HK-2 (cell line): ENCODE measurements at regions not wholly inside any gene's neighbourhood (a gene's known extent, or its start where the extent isn't known, plus 50 kb on each side); places are given as distances from the start of the nearest gene placed in this dataset.

ENCODE experiments used
- DNase-seq: peaks from one replicate; pipeline ENCODE4 v3.0.0-alpha.2; 2018; ENCODE audit not compliant: unreplicated experiment

DNA sequence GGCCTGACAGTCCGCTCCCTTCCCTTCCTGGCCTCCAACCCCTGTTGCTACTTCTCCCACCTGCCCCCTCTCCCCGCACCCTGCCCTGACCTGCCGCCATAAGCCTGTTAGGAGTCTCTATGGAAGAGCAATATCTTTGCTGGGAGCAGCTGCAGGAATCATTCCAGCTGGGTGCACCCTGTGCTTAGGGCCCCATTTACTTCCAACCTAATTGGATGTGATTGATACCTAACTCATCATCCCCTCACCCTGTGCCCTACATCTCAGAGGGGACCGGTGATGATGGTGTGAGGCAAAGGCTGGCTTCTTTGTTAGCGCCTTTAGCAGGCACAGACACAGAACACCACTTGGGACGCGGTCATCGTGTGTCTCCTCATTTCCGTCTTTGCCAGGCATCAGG, 80.0 kb upstream of the FAM180A start:
- DNase-seq: no peak

DNA sequence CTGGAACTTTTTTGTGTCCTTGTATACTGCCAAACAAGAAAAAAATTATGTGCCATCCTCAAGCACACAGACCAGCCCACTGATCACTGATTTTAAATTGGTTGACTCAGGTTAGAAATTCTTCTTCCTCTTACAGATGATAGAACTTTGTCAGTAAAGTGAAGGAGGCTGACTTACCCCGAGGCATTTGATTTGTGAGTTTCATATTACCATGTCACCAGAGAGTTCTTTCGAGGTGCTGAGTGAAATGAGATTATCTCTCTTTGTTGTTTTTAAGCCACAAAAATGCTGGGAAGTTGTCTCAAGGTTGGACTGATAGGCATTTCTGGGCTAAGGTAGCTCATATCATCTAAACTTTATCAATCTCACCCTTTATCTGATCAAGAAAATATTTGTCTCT, 78.8 kb upstream of the FAM180A start:
- DNase-seq: no peak

DNA sequence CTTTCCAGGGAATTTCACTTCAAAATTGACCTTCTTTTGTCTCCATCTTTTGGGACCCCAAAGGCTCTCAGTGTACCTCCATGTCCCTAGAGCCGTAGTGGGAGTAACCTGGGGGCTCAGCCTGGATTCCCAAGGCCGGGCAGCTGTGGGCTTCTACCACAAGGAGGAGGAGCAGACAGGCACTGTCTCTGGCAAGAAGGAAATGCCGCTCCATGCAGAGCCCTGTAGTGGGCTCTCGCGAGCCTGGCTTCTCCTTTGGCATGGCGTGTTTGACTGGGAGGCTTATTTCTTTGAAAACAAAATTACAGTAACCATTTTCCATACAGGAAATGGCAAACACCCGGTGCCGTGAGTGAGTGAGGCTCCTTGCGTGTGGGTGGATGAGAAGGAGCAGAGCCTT, 76.8 kb upstream of the FAM180A start:
- no peak for DNase-seq

DNA sequence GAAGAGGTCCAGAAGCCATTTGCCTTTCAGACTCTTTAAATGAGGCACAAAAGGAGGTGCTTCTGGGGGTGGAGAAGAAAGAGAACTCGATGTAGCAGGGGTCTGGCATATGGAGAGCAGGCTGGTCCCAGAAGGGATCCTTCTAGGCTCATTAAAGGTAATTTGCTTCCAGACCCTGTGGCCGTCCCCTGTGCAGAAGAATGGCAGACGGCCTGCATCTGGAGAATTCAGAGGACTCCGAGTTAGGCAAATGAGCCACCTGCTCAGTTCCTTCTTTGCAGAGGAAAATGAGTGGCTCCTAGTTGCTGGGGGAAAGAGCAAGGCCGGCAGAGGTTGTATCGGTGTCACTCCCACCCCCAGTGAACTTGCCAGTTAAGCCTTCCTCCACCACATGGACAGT, 73.8 kb upstream of the FAM180A start:
- no peak for DNase-seq

DNA sequence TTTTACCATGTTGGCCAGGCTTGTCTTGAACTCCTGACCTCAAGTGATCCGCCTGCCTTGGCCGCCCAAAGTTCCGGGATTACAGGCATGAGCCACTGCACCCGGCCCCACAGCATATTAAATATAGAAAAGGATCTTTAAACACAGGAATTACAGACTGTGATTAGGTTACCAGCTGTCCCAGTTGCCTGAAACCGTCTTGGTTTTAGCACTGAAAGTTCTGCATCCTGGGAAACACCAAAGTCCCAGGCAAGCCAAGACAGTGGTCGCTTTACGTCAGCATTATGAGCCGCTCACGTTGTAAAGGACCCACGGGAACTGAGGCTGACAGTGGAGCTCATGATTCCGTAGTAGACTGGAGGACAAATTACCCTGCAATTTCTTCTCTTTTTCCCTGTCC, 69.0 kb upstream of the FAM180A start:
- DNase-seq: no peak

DNA sequence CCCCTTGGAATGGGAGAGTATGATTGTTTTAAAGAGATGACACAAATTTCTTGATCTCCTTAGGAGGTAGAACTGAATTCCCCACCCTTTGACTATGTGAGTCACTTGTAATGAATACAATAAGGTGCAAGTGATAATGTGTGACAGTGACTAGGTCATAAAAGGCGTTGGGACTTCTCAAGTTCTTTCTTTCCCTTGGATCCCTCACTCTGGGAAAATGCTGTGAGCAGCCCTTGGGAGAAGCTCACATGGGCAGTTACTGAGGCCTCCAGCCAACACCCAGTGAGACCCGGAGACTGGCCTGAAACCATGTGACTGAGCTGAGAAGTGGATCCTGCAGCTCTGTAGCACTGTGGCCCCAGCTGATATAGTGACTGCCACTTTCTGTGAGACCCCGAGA, 66.4 kb upstream of the FAM180A start:
- no peak for DNase-seq

DNA sequence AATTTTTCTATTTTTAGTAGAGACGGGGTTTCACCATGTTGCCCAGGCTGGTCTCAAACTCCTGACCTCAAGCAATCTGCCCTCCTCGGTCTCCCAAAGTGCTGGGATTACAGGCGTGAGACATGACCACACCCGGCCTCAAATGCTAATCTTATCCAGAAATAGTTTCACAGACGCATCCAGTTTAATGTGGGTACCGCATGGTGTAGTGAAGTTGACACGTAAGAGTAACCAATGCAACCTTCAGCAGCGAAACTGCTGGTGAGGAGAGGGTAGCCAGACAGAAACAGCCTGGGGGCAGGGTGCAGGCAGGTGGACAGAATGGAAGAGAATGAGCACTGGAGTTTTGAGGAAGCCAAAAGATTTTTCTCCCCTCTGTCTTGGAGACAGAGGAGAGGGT, 63.5 kb upstream of the FAM180A start:
- no peak for DNase-seq

DNA sequence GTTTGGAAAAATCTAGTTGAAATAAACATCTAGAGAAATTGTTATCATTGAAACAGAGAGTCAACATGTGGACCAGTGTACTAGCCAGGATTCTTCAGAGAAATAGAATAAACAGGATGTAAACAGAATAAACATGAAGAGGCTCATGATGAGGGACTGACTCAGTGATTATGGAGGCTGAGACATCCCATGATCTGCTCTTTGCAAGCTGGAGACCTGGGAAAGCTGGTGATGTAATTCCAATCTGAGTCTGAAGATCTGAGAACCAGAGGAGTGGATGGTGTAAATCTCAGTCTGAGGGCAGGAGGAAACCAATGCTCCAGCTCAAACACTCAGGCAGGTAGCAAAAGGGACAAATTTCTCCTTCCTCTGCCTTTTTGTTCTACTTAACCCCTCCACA, 62.9 kb upstream of the FAM180A start:
- no peak for DNase-seq

DNA sequence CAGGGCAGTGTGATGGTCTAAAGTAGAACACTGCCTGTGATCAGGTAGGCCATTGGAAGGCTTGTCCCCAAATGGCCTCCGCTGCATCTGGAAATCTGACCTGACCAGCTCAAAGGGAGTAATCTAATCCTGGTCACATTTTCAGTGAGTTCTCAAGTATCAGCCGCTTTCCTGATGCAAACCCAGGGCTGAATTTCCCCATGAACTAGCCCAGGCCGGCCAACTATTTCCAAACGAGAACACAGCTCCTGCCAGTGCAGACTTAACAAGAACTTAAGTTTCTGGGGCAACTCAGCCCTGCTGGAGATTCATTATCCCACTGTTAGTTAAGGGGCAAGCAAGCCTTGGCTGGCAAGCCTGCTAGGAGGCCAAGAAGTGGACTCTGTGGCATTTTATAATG, 59.6 kb upstream of the FAM180A start:
- DNase-seq: no peak

DNA sequence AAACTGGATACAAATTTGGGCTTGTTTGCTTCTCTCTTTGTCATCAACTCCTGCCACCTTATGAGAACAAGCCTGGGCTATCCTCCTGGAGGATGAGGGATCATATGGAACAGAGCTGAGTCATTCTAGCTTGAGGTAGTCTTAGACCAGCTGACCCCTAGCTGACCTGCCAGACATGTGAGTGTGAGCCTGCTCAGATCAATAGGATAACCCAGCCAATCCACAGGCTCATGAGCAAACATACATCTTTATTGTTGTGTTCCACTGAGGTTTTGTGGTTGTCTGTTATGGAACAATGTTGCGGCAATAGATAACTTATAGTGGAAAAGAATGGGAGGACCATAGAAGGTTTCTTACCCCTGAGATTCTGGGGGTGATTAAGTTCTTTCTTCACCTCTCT, 54.5 kb upstream of the FAM180A start:
- DNase-seq: no peak

DNA sequence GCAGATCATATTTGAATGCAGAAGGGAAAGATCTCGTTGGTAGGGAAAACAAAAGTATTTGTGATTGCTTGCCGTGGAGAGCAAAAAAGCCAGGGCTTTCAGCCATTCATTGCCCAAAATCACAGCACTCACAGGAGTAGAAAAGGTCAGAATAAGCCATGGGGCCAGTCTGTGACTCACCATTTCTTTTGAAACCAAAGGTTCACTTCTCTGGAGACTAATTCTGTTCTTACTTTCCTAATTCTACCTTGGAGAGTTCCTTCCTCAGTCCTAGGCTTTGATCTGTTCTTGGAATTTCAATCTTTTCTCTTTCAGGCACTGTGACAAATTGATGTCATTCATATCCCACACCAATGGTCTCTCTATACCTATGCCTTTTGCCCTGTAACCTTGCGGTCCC, 54.1 kb upstream of the FAM180A start:
- DNase-seq: no peak

DNA sequence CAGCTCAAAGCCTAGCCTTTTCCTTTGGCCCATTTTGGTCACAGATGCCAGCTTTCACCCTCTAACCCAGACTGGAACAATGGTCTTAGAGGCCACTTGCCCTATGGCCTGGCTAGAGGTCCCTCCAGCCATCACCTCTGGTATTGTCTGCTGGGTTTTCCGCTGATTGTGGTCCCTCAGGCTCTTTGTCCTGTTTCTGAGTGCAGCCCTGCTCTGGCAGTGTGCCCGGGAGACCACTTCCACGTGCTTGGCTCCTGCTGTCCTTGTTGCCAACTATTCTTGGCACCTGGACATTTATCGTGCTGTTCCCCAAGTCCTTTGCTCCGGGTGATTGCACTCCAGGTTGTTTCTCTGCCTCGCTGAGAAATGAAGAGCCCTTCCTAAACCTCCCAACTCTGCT, 53.3 kb upstream of the FAM180A start:
- DNase-seq: no peak

DNA sequence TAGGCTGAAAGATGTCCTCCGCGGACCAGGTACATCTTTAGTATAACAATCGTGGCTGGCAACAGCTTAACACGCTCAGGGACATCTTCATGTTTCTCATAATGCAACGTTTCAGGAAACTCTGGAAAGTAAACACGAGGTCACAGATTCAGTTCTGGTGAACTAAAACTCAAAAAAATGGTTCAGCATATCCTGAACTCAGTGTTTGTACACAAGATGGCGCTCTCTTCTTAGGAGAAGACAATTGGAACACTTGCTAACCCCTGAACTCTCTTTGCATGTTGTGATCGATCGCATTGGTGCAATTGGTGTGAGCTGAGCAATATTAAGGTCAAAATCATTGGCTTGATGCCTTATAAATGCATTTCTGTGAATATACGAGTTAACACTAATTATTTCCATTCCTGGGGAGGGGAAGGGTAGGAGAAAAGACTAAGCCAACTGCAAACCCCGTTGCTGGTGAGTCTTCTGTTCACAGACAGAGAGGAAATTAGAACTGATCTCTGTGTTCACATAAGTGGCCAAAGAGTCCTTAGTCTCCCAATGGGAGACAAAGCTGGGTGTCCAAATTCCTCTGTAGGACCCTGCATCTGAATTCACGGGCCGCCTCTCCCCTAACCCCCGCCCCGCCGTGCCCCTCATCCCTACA, 52.6 kb upstream of the FAM180A start:
- DNase-seq: no peak

DNA sequence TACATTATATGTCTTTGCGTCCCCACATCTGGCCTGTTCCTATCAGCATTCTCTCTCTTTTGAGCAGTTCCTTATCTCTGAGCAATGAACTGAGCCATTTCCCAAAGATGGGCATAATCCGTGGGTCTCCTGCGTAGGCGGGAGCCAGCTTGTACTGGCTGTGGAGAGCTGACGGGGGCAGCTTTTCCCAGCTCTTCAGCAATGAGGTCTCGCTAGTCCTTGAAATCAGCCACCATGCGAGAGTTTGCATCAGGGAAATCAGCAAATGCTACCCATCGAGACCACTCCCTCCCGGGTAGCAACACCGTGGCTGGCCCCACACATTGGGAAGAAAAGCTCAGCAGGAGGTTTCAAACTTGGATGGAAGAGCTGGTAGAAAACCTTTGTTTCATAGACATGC, 51.9 kb upstream of the FAM180A start:
- no peak for DNase-seq

DNA sequence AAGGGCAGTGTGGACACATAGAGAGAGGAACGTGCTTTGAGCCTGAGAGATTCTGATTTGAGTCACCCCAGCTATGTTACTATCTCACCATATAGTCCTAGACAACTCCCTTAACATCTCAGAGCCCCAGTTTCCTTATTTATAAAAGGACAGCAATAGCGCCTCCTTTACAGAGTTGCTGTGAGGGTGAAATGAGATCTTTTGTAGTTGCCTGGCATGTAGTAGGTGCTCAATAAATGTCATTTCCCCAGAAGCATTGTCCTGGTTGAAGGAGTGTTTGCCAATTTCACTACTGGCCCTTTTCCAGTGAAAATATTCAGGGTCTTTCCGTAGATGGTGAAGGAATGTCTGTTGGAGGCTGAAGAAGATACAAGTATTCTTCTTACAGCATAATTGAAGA, 51.3 kb upstream of the FAM180A start:
- DNase-seq: no peak
